ENCODE measurements at regions not wholly inside any gene's neighbourhood (a gene's known extent, or its start where the extent isn't known, plus 50 kb on each side); places are given as distances from the start of the nearest gene placed in this dataset.
"Not testable (repeated sequence)": the region's sequence is repeated elsewhere in the genome, so short reads cannot be mapped to it uniquely, and the experiment has no call there.

- H3K4me1 Mint-ChIP-seq: no peaks in the 10 kb centered on the region
- peaks cover 11% of the 10 kb centered on the region for H3K27me3 Mint-ChIP-seq
- ATAC-seq (ENCODE audit: low read depth): no peak
- H3K4me3 Mint-ChIP-seq: no peak overlapping the region
- POLR2A ChIA-PET: no interaction called here
- peaks cover 8% of the 10 kb centered on the region for H3K9me3 Mint-ChIP-seq
- H3K36me3 Mint-ChIP-seq: no peaks in the 10 kb centered on the region
- no peak overlapping the region for H3K27ac Mint-ChIP-seq
- DNase-seq: no peak
Measured at GRCh38 chr7:54931532-54931931, 87.3 kb upstream of the EGFR start.

GRCh38 chr7:54932818-54933543, 85.8 kb upstream of the EGFR start:
- POLR2A ChIA-PET: no interaction called here
- no peak overlapping the region for H3K4me3 Mint-ChIP-seq
- peaks cover 8% of the 10 kb centered on the region for H3K9me3 Mint-ChIP-seq
- H3K4me1 Mint-ChIP-seq: no peaks in the 10 kb centered on the region
- H3K27me3 Mint-ChIP-seq: peaks cover 11% of the 10 kb centered on the region
- no peak overlapping the region for H3K27ac Mint-ChIP-seq
- no peak for DNase-seq
- ATAC-seq (ENCODE audit: low read depth): no peak
- no peaks in the 10 kb centered on the region for H3K36me3 Mint-ChIP-seq

GRCh38 chr7:54933643-54934042, 85.2 kb upstream of the EGFR start:
- Mint-ChIP-seq H3K4me3 (no peak overlapping the region), H3K36me3 (no peaks in the 10 kb centered on the region), H3K27ac (no peak overlapping the region), H3K4me1 (no peaks in the 10 kb centered on the region), H3K27me3 (peaks cover 11% of the 10 kb centered on the region), H3K9me3 (peaks cover 8% of the 10 kb centered on the region)
- DNase-seq: no peak
- POLR2A ChIA-PET: no interaction called here
- ATAC-seq (ENCODE audit: low read depth): no peak

DNA sequence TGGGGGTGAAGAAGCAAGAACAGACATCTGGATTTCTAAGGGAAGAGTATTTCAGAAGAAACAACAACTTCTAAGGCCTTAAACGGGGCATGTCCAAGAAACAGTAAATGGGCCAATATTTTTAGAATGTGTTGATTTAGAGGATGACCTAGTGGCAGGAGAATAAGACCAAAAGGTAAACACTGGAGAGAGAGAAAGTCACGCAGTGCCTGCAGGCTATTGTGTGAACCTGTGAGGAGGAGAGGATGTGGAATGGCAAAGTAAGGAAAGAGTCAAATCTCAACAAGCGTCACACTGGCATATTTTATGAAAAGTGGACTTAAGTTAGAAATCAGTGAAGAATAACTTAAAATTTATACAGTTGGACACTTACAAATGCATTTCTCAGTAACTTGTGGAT, 78.1 kb upstream of the EGFR start:
- peaks cover 2% of the 10 kb centered on the region for H3K27me3 Mint-ChIP-seq
- ATAC-seq (ENCODE audit: low read depth) (no peak), DNase-seq (no peak)
- no peak overlapping the region for H3K27ac Mint-ChIP-seq
- no peak overlapping the region for H3K4me3 Mint-ChIP-seq
- H3K9me3 Mint-ChIP-seq: peaks cover 9% of the 10 kb centered on the region
- no peaks in the 10 kb centered on the region for H3K36me3 Mint-ChIP-seq
- H3K4me1 Mint-ChIP-seq: no peaks in the 10 kb centered on the region
- POLR2A ChIA-PET: no interaction called here

DNA sequence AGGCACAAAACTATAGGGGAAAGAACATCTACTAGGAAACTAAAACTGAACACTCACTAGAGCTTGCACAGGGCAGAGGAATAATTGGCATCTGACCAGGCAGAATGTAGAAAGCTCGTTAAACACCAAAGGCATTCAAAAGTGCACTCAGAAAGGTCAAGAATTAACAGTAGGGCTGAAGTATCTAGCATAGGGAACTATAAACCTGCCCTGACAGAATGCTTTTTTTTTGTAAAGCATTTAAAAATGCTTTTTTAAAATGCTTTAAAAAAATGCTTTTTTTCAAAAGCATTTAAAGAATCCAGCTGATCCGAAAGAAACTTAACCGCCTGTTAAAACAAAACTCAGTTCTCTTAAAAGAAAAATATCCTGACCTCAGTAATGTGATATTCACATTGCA, 74.6 kb upstream of the EGFR start:
- no peak for DNase-seq
- peaks cover 9% of the 10 kb centered on the region for H3K9me3 Mint-ChIP-seq
- no peaks in the 10 kb centered on the region for H3K4me1 Mint-ChIP-seq
- no peaks in the 10 kb centered on the region for H3K36me3 Mint-ChIP-seq
- peaks cover 2% of the 10 kb centered on the region for H3K27me3 Mint-ChIP-seq
- H3K4me3 Mint-ChIP-seq: no peak overlapping the region
- H3K27ac Mint-ChIP-seq: no peak overlapping the region
- POLR2A ChIA-PET: no interaction called here
- no peak for ATAC-seq (ENCODE audit: low read depth)

DNA sequence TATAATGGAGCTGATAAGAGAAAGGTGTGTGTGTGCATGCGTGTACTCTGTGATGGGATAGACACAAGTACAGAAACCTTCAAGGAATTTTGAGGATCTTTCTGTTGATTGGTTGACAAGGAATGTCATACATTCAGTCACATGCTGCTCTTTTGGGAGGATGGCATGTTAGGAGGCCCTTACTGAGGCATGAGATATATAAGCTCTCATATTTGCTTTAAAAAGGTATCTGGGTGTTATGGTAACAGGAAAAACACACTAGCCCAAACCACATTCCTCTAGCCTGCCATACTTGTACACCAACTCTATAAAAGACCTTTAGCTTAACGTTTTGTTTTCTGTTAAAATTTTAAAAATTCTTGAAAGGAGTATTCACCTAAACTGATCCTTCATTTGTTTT, 72.5 kb upstream of the EGFR start:
- H3K4me3 Mint-ChIP-seq: no peak overlapping the region
- no peaks in the 10 kb centered on the region for H3K4me1 Mint-ChIP-seq
- POLR2A ChIA-PET: no interaction called here
- no peak overlapping the region for H3K27ac Mint-ChIP-seq
- no peak for DNase-seq
- no peaks in the 10 kb centered on the region for H3K27me3 Mint-ChIP-seq
- no peak for ATAC-seq (ENCODE audit: low read depth)
- no peaks in the 10 kb centered on the region for H3K36me3 Mint-ChIP-seq
- peaks cover 8% of the 10 kb centered on the region for H3K9me3 Mint-ChIP-seq

GRCh38 chr7:54946764-54947163, 72.1 kb upstream of the EGFR start:
- no peak for DNase-seq
- peaks cover 7% of the 10 kb centered on the region for H3K9me3 Mint-ChIP-seq
- no peak overlapping the region for H3K4me3 Mint-ChIP-seq
- no peaks in the 10 kb centered on the region for H3K36me3 Mint-ChIP-seq
- H3K4me1 Mint-ChIP-seq: no peaks in the 10 kb centered on the region
- no peak overlapping the region for H3K27ac Mint-ChIP-seq
- no peak for ATAC-seq (ENCODE audit: low read depth)
- no peaks in the 10 kb centered on the region for H3K27me3 Mint-ChIP-seq
- POLR2A ChIA-PET: no interaction called here

- Mint-ChIP-seq H3K27ac (no peak overlapping the region), H3K9me3 (peaks cover 7% of the 10 kb centered on the region), H3K4me1 (no peaks in the 10 kb centered on the region), H3K27me3 (no peaks in the 10 kb centered on the region), H3K36me3 (no peaks in the 10 kb centered on the region), H3K4me3 (no peak overlapping the region)
- no peak for DNase-seq
- POLR2A ChIA-PET: no interaction called here
- no peak for ATAC-seq (ENCODE audit: low read depth)
Measured at GRCh38 chr7:54947266-54947665, 71.6 kb upstream of the EGFR start.

DNA sequence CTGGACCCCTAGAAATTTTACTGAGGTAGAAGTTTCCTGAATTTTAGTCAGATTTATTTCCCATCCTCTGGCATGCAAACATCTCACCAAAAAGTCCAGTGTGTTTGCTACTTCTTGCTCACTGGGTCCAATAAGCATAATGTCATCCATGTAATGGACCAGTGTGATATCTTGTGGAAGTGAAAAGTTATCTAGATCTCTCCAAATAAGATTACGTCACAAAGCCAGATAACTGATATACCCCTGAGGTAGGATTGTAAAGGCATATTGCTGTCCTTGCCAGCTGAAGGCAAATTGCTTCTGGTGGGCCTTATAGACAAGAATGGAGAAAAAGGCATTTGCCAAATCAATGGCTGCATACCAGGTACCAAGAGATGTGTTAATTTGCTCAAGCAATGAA, 69.3 kb upstream of the EGFR start:
- H3K4me3 Mint-ChIP-seq; H3K27me3 Mint-ChIP-seq; H3K27ac Mint-ChIP-seq; ATAC-seq (ENCODE audit: low read depth); H3K4me1 Mint-ChIP-seq; H3K9me3 Mint-ChIP-seq; DNase-seq; H3K36me3 Mint-ChIP-seq; POLR2A ChIA-PET: not testable (repeated sequence)

DNA sequence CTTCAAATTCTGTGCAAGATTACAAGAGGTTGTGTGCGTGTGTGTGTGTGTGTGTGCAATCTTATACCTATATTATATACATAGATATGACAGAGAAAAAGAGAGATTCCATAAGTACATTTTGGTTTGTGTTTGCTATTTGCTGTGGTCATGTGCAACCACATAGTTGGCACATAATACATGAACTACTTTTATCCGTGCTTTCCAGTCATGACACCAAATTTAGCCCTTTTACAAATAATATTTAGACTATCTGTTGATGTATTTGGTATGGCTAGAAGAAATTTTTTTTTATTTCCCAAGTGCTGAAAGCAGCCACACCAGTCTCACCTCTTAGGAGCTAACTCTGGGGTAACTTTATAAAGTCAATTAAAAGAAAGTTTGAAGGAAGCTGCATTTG, 63.5 kb upstream of the EGFR start:
- no peaks in the 10 kb centered on the region for H3K36me3 Mint-ChIP-seq
- no peaks in the 10 kb centered on the region for H3K4me1 Mint-ChIP-seq
- no peak overlapping the region for H3K4me3 Mint-ChIP-seq
- ATAC-seq (ENCODE audit: low read depth) (no peak), DNase-seq (no peak)
- POLR2A ChIA-PET: no interaction called here
- H3K9me3 Mint-ChIP-seq: peaks cover 7% of the 10 kb centered on the region
- H3K27me3 Mint-ChIP-seq: no peaks in the 10 kb centered on the region
- no peak overlapping the region for H3K27ac Mint-ChIP-seq

DNA sequence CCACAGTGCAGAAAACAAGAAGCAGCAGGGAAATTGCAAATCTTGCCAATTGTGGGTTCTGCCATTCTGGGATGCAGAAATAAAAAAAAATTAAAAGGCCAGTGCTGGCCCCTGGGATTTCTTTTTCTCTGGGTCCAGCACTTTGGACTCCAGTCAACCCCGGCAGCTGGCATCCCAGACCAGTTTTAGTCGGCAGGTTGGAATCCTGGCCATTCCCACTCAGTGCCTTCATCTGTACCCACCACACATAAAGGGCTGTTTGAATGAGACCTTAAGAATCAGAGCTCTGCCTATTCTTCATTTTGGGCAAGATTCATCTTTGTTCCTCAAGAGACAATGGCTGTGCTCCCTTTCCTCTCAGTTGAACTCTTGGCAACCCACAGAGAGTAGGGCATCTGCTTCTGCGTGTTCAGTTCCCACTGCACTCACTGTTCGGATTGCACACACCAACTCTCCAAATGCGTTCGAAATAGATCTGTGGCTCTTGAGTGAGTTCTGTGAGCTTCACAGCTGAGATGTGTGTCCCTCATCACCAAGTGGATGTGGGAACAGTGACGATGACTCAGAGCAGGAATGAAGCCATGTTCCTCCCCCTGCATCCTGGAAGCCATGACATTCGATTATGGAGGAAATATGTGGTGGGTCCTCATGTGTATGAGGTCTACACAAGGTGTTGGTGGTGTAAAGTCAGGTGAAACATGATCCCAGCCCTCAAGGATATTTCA, 63.0 kb upstream of the EGFR start:
- ATAC-seq (ENCODE audit: low read depth): no peak
- POLR2A ChIA-PET: no interaction called here
- H3K4me1 Mint-ChIP-seq: no peaks in the 10 kb centered on the region
- H3K27ac Mint-ChIP-seq: no peak overlapping the region
- DNase-seq: no peak
- peaks cover 8% of the 10 kb centered on the region for H3K9me3 Mint-ChIP-seq
- H3K36me3 Mint-ChIP-seq: no peaks in the 10 kb centered on the region
- H3K27me3 Mint-ChIP-seq: no peaks in the 10 kb centered on the region
- H3K4me3 Mint-ChIP-seq: no peak overlapping the region

- Mint-ChIP-seq H3K4me3 (no peak overlapping the region), H3K4me1 (no peaks in the 10 kb centered on the region), H3K27ac (no peak overlapping the region), H3K36me3 (no peaks in the 10 kb centered on the region), H3K9me3 (peaks cover 7% of the 10 kb centered on the region), H3K27me3 (no peaks in the 10 kb centered on the region)
- no peak for DNase-seq
- POLR2A ChIA-PET: no interaction called here
- no peak for ATAC-seq (ENCODE audit: low read depth)
Measured at GRCh38 chr7:54956865-54957264, 62.0 kb upstream of the EGFR start.

DNA sequence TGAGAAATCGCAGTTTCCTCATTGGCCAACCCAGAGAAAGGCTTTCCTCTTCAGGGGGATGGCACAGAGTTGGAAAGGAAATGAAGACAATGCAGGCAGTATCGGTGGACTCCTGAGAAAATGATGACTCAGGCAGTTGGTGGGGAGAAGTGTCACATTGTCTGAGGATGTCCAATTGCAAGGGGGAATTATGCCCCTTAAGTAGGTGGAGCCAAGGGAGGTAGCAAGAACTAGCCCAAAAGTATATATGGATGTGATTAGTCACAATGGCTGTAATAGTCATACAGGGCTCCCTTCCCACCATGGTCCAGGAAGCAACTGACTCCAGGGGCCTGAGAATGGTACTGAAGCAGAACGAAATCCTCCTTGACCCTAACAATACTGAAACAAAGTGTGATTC, 58.3 kb upstream of the EGFR start:
- H3K36me3 Mint-ChIP-seq: no peaks in the 10 kb centered on the region
- H3K4me1 Mint-ChIP-seq: no peaks in the 10 kb centered on the region
- H3K9me3 Mint-ChIP-seq: peaks cover 7% of the 10 kb centered on the region
- H3K4me3 Mint-ChIP-seq: no peak overlapping the region
- H3K27ac Mint-ChIP-seq: no peak overlapping the region
- no peak for ATAC-seq (ENCODE audit: low read depth)
- no peak for DNase-seq
- POLR2A ChIA-PET: no interaction called here
- H3K27me3 Mint-ChIP-seq: no peaks in the 10 kb centered on the region

DNA sequence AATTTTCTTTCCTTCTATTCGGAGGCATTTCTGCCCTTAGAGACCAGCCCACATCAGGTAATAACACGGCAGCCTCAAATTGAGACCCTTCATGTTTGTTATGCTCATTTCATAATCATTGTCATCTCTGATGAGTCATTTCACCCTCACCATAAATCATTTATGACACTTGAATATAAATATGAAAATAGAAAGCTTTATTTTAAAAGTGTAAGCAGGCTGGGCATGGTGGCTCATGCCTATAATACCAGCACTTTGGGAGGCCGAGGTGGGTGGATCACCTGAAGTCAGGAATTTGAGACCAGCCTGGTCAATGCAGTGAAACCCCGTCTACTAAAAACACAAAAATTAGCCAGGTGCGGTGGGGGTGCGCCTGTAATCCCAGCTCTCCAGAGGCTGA, 57.4 kb upstream of the EGFR start:
- no peaks in the 10 kb centered on the region for H3K4me1 Mint-ChIP-seq
- DNase-seq: no peak
- H3K27ac Mint-ChIP-seq: no peak overlapping the region
- ATAC-seq (ENCODE audit: low read depth): no peak
- H3K27me3 Mint-ChIP-seq: no peaks in the 10 kb centered on the region
- H3K4me3 Mint-ChIP-seq: no peak overlapping the region
- POLR2A ChIA-PET: no interaction called here
- no peaks in the 10 kb centered on the region for H3K36me3 Mint-ChIP-seq
- peaks cover 7% of the 10 kb centered on the region for H3K9me3 Mint-ChIP-seq
